ENCODE measurements at regions not wholly inside any gene's neighbourhood (a gene's known extent, or its start where the extent isn't known, plus 50 kb on each side); places are given as distances from the start of the nearest gene placed in this dataset.

GRCh38 chr13:85091631-85092234 lies 707.5 kb downstream of the SLITRK6 start:
- TF ChIP-seq EZH2 (IDR thresholded peaks at IDR 0.05; ENCODE audit: borderline replicate concordance, low read depth, low read length, poor library complexity, severe bottlenecking): no peak
- TF ChIP-seq, protein P1, sequence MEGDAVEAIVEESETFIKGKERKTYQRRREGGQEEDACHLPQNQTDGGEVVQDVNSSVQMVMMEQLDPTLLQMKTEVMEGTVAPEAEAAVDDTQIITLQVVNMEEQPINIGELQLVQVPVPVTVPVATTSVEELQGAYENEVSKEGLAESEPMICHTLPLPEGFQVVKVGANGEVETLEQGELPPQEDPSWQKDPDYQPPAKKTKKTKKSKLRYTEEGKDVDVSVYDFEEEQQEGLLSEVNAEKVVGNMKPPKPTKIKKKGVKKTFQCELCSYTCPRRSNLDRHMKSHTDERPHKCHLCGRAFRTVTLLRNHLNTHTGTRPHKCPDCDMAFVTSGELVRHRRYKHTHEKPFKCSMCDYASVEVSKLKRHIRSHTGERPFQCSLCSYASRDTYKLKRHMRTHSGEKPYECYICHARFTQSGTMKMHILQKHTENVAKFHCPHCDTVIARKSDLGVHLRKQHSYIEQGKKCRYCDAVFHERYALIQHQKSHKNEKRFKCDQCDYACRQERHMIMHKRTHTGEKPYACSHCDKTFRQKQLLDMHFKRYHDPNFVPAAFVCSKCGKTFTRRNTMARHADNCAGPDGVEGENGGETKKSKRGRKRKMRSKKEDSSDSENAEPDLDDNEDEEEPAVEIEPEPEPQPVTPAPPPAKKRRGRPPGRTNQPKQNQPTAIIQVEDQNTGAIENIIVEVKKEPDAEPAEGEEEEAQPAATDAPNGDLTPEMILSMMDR (conservative IDR thresholded peaks at IDR 0.05; ENCODE audit: low read depth, low read length): no peak
- DNase-seq (ENCODE audit: low spot score): no peak
- no peaks in the 10 kb centered on the region for H3K36me3 ChIP-seq (ENCODE audit: insufficient read depth, low read length, poor library complexity, severe bottlenecking)
- BruUV-seq (replicated peaks): no TSS peak
- no peak overlapping the region for H3K4me3 ChIP-seq (ENCODE audit: low read depth, low read length, poor library complexity, severe bottlenecking)
- H3K27ac ChIP-seq (ENCODE audit: low read depth, low read length, poor library complexity, severe bottlenecking): no peak overlapping the region
- H3K4me1 ChIP-seq (ENCODE audit: insufficient read depth, low read length, poor library complexity, severe bottlenecking): no peaks in the 10 kb centered on the region
- no peaks in the 10 kb centered on the region for H3K27me3 ChIP-seq (replicated peaks; ENCODE audit: insufficient read depth, low read depth, low read length, poor library complexity)
- ChIA-PET POLR2A (ENCODE audit: low non-redundant PET) (interaction anchor here (0.6 kb wide), 1 partner anchor 16 kb away, joined by 3 read pairs; no protein-coding TSS in a partner anchor), CTCF (no interaction called here)
- intact Hi-C loops (cut with micrococcal nuclease; ENCODE audit: unreplicated experiment): no loop called here
- no peaks in the 10 kb centered on the region for H3K9me3 ChIP-seq (ENCODE audit: low read depth, low read length, poor library complexity, severe bottlenecking)

- CTCF ChIA-PET: no interaction called here
- TF ChIP-seq, protein P1 (conservative IDR thresholded peaks at IDR 0.05; ENCODE audit: low read depth, low read length): no peak
- TF ChIP-seq EZH2 (IDR thresholded peaks at IDR 0.05; ENCODE audit: borderline replicate concordance, low read depth, low read length, poor library complexity, severe bottlenecking): no peak
- intact Hi-C loops (cut with micrococcal nuclease; ENCODE audit: unreplicated experiment): no loop called here
Measured at GRCh38 chr13:85089186-85089585, 710.0 kb downstream of the SLITRK6 start.

GRCh38 chr13:85080691-85081090 lies 718.5 kb downstream of the SLITRK6 start:
- H3K27ac ChIP-seq (ENCODE audit: low read depth, low read length, poor library complexity, severe bottlenecking): no peak overlapping the region
- POLR2A ChIA-PET (ENCODE audit: low non-redundant PET): no interaction called here
- no TSS peak for BruUV-seq (replicated peaks)
- CTCF ChIA-PET: no interaction called here
- H3K36me3 ChIP-seq (ENCODE audit: insufficient read depth, low read length, poor library complexity, severe bottlenecking): no peaks in the 10 kb centered on the region
- no peaks in the 10 kb centered on the region for H3K9me3 ChIP-seq (ENCODE audit: low read depth, low read length, poor library complexity, severe bottlenecking)
- intact Hi-C loops (cut with micrococcal nuclease; ENCODE audit: unreplicated experiment): no loop called here
- H3K4me1 ChIP-seq (ENCODE audit: insufficient read depth, low read length, poor library complexity, severe bottlenecking): no peaks in the 10 kb centered on the region
- no peaks in the 10 kb centered on the region for H3K27me3 ChIP-seq (replicated peaks; ENCODE audit: insufficient read depth, low read depth, low read length, poor library complexity)
- TF ChIP-seq, protein P1 (conservative IDR thresholded peaks at IDR 0.05; ENCODE audit: low read depth, low read length): no peak
- TF ChIP-seq EZH2 (IDR thresholded peaks at IDR 0.05; ENCODE audit: borderline replicate concordance, low read depth, low read length, poor library complexity, severe bottlenecking): no peak
- DNase-seq (ENCODE audit: low spot score): no peak
- H3K4me3 ChIP-seq (ENCODE audit: low read depth, low read length, poor library complexity, severe bottlenecking): no peak overlapping the region

More at GRCh38 chr13:85089186-85089585, 710.0 kb downstream of the SLITRK6 start:
- H3K9me3 ChIP-seq (ENCODE audit: low read depth, low read length, poor library complexity, severe bottlenecking): no peaks in the 10 kb centered on the region
- no peak overlapping the region for H3K27ac ChIP-seq (ENCODE audit: low read depth, low read length, poor library complexity, severe bottlenecking)
- POLR2A ChIA-PET (ENCODE audit: low non-redundant PET): no interaction called here
- no peaks in the 10 kb centered on the region for H3K4me1 ChIP-seq (ENCODE audit: insufficient read depth, low read length, poor library complexity, severe bottlenecking)
- no peaks in the 10 kb centered on the region for H3K36me3 ChIP-seq (ENCODE audit: insufficient read depth, low read length, poor library complexity, severe bottlenecking)
- H3K27me3 ChIP-seq (replicated peaks; ENCODE audit: insufficient read depth, low read depth, low read length, poor library complexity): no peaks in the 10 kb centered on the region
- H3K4me3 ChIP-seq (ENCODE audit: low read depth, low read length, poor library complexity, severe bottlenecking): no peak overlapping the region
- DNase-seq (ENCODE audit: low spot score): no peak
- no TSS peak for BruUV-seq (replicated peaks)
